ENCODE measurements at regions not wholly inside any gene's neighbourhood (a gene's known extent, or its start where the extent isn't known, plus 50 kb on each side); places are given as distances from the start of the nearest gene placed in this dataset.

DNA sequence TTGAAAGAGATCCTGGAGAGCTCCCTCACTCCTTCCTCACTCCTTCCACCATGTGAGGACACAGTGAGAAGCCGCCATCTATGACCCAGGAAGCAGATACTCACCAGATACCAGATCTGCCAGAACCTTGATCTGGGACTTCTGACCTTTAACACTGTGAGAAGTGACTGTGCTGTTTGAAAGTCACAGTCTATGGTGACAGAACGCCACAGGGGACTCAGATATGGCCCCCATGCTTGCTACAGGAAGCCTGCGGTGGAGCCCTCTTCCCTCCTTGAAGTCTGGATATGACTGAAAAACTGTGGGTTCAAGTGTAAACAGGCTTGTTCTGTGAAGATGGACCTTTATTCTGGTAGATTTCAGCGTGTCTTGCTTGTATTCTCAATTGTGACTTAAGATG lies 297.8 kb downstream of the KLF6 start:
- TF ChIP-seq, protein P1, sequence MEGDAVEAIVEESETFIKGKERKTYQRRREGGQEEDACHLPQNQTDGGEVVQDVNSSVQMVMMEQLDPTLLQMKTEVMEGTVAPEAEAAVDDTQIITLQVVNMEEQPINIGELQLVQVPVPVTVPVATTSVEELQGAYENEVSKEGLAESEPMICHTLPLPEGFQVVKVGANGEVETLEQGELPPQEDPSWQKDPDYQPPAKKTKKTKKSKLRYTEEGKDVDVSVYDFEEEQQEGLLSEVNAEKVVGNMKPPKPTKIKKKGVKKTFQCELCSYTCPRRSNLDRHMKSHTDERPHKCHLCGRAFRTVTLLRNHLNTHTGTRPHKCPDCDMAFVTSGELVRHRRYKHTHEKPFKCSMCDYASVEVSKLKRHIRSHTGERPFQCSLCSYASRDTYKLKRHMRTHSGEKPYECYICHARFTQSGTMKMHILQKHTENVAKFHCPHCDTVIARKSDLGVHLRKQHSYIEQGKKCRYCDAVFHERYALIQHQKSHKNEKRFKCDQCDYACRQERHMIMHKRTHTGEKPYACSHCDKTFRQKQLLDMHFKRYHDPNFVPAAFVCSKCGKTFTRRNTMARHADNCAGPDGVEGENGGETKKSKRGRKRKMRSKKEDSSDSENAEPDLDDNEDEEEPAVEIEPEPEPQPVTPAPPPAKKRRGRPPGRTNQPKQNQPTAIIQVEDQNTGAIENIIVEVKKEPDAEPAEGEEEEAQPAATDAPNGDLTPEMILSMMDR (IDR thresholded peaks at IDR 0.05; ENCODE audit: insufficient read depth, missing control alignments), result no peak
- FAIRE-seq, result no peak
- no peak for DNase-seq (ENCODE audit: insufficient read length, low spot score)

- DNase-seq (ENCODE audit: insufficient read length, low spot score) (no peak), FAIRE-seq (no peak)
- TF ChIP-seq, protein P1 (IDR thresholded peaks at IDR 0.05; ENCODE audit: insufficient read depth, missing control alignments), result no peak
Observed at GRCh38 chr10:3486346-3487065, 298.5 kb downstream of the KLF6 start.

DNA sequence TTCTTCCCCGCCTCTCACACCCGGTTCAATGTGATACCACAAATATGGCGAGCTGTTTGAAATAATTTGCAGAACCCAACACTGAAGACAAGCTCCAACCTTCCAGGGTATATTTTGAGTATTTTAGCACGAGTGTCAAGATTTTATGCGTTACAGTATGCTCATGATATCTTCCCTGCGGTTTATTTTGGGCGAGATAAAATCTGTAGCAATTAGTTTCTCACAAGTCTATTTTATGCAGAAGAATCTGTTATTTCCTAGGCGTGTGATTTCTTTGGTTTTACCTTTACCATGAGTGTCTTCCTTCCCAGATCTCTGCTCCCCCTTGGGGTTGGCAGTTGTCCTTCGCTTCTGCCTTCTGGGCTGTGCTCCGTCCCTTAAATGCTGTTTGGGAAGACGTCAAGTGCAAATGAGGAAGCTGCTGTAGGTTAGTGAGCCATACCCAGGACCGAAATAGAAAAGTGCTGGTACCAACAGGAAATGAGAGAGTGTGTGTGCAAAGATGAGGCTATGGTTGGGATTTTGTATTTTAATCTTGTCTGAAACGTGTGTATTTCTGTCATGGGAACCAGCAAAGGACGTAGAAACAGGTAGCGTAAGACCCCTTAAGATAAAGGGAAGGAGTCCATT lies 299.8 kb downstream of the KLF6 start:
- TF ChIP-seq, protein P1 (IDR thresholded peaks at IDR 0.05; ENCODE audit: insufficient read depth, missing control alignments), result no peak
- DNase-seq (ENCODE audit: insufficient read length, low spot score) (no peak), FAIRE-seq (no peak)

DNA sequence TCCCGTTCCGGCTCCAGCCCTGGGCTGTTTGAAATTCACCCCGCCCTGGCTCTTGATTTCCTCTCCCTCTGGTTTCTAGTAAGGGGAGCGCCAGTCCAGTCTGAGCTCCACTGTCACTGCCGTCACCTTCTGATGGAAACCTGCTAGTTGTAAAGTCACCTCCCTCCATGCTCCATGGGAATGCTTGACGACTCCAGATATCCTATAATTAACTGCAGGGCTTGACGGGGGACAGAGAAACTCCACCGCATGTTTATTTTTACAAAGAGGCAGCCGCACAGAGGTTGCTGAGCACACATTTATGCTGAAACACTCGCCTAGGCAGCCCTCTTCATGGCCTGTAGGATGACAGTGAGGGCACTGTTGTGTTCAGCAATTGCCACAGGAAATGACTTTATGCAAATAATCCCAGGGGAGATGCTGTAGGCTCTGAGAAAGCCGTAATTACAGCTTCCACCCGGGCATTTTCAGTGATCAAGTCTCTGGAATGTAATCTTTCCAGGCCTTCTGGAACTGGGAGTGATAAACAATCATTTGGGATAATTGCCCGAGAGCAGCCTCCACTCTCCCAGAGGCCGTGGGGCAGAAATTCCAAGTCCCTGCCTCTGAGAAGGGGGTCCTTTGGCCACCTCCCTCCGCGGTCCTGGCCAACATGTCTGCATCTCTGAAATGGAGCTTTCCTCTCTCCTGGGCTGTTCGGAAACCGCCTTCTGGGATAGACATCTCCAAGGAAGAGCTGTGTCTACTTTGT lies 300.5 kb downstream of the KLF6 start:
- DNase-seq (ENCODE audit: insufficient read length, low spot score) (no peak), FAIRE-seq (no peak)
- TF ChIP-seq, protein P1 (IDR thresholded peaks at IDR 0.05; ENCODE audit: insufficient read depth, missing control alignments), result no peak

GRCh38 chr10:3482200-3482993 lies 302.6 kb downstream of the KLF6 start:
- no peak for FAIRE-seq
- no peak for DNase-seq (ENCODE audit: insufficient read length, low spot score)
- TF ChIP-seq, protein P1 (IDR thresholded peaks at IDR 0.05; ENCODE audit: insufficient read depth, missing control alignments), result no peak

DNA sequence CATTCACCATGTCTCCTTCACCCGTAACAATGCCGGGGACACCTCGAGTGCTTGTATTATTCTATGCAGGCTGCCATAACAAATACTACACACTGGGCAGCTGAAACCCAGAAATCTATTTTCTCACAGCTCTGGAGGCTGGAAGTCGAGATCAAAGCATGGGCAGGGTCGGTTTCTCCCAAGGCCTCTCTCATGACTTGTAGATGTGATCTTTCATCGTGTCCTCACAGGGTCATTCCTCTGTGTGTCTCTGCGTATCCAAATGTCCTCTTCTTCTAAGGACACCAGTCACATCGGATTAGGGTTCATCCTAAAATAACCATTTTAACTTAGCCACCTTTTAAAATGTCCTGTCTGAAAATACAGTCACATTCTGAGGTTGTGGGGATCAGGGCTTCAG lies 303.5 kb downstream of the KLF6 start:
- TF ChIP-seq, protein P1 (IDR thresholded peaks at IDR 0.05; ENCODE audit: insufficient read depth, missing control alignments), result no peak
- FAIRE-seq (no peak), DNase-seq (ENCODE audit: insufficient read length, low spot score) (no peak)

Data from D721Med (cell line).